HG02763 (cell line): ENCODE measurements at regions not wholly inside any gene's neighbourhood (a gene's known extent, or its start where the extent isn't known, plus 50 kb on each side); places are given as distances from the start of the nearest gene placed in this dataset.
"Not testable (repeated sequence)": the region's sequence is repeated elsewhere in the genome, so short reads cannot be mapped to it uniquely, and the experiment has no call there.

Source experiments
- ATAC-seq: cut with Tn5 transposase; IDR thresholded peaks from one replicate; pipeline ENCODE4 v1.9.1; 2021; ENCODE audit warnings: mild to moderate bottlenecking, moderate library complexity; ENCODE audit not compliant: unreplicated experiment

DNA sequence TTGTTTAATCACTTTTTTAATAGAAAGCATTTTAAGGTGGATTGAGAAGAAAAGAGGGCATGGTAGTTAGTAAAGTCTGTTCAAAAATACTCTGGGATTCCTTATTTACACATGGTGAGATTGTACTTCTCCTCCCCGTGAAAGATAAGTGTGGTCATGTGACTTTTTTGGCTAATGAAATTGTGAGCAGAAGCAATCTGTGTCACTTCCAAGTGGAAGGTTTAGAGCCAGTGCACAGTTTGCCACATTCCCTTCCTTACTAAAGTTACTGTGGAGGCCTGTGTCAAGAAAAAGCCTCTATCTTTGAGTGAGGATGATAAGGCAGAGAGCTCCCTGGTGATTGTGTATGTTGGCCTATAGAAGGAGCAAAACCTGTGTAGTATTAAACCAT lies 471.3 kb downstream of the OMA1 start:
- no peak for ATAC-seq

DNA sequence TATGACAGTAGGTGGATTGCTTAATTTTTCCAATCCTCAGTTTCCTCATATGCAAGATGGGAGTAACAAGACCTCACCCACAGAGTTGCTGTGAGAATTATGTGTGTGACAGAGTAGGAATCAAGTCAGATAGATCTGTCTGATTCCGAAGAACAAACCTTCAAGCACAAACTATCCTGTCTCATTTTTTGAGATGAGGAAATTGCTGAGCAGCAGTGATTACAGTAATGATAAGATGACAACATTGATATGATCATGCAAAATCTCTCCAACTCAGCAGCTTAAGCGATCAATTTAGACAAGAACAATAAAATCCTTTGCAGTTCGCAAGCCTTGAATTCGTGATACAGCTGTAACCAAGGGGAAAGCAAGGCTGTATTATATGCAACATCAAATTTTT lies 474.1 kb downstream of the OMA1 start:
- ATAC-seq: no peak

DNA sequence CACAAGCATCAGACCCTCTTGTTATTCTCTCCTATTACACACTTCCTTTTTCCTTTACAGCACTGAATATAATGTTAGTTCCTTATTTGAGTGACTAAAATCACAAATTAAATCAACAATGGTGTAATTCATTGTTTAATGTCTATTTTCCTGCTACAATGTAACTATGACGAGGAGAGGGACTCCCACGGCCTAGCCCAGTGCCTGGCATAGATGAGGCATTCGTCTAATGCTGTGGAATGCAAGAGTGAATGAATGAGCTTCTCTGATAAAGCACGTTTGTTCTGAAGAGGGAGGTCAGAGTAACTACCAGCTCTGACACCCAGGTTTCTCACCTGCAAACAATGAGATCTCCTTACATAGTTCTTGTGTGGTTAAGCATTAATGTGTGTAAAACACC lies 479.4 kb downstream of the OMA1 start:
- ATAC-seq: no peak

DNA sequence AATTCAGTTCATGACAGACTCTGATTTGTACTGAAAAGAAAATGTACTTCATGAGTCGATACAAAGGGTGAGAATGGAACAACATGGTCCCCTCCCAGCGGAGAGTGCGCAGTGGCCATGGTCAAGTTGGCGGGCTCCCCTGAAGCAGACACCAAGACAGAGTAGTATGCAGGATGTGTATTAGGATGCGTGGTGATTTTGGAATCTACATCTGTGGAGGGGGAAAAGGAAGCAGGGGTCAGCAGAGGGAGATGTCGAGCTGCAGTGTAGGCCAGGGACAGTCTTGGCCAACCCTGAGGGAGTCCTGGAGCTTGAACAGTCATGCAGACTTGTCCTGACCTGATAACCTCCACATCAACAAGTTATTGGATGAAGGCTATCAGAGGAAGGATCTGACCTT lies 481.0 kb downstream of the OMA1 start:
- ATAC-seq: no peak

DNA sequence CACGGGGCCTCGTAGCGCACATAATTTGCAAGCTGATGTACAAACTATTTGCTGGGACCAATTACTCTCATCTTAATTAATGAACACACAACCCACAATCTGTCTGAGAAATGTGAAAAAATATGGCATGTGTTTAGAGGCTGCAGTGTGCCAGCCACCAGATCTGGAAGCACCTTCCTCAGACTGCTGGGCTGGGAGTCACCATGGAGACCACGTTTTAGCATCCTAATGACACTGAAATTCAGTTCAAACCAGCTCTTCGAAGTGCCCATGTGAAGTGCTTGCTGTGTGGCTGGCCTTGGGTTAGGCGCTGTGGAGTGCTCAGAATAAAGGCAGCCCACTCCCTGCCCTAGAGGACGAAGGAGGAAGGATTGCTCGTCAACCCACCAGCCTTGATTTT lies 482.4 kb downstream of the OMA1 start:
- ATAC-seq: no peak

DNA sequence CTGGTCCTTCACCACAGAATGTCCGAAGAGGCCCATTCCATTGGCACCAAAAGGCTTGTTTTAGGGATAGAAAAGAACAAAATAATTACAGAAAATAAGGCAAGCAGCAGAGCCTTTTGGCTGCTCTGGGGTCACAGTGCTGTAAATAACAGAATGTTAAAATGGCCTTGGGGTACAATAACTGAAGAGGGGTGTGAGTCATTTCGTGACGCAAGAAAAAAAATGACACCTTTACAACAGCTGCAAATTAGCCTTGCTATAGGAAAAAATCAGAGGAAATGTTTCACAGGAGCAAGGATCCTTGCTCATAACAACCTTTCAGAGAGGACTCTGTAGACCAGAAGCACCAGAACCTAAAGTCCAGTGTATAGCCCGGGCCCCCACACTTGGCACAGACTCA lies 483.4 kb downstream of the OMA1 start:
- ATAC-seq: no peak

DNA sequence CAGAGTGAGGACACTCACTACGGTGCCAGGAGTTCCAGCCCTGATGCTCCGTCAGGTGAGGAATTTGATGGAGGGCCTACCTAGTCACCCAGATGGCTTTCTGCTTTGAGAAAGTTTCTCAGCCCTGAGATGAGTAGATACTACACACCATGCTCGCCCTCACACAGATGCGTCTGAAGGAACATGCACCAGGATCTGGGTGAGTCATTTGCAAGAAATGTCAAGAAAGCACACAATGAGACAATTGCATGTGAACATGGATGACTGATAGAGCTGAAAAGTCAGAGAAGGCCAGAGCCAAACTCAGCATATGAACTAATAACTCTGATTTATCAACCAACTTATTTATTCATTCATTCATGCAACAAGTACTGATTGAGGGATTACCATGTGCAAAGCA lies 483.9 kb downstream of the OMA1 start:
- no peak for ATAC-seq

DNA sequence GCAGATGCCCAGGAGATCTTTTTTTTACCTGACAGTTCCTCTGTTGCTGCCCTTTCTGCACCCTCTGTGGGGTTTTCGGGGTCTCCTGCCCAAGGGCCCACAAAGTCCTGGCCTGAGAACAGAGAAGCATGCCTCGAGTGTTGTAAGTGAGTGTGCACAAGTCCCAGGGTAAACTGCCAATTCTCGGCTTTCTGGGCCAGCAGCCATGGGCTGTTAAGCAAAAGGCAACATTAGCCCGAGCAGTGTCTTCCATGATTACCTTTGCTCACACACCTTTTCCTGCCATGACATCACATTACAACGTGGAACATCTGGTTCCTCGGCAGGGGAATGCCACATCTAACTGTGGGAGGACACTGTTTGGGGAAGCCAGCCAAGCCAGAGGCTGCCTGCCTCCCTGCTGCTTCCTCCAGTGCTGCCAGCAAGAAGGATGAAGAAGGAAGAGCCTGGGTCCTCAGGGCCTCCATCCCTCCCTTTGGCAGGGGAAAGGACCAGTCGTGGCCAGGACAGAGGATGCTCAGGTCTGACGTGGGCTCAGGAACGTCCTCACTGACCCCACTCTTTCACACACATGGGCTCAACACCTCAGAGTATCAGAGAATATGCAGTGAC lies 485.9 kb downstream of the OMA1 start:
- no peak for ATAC-seq

DNA sequence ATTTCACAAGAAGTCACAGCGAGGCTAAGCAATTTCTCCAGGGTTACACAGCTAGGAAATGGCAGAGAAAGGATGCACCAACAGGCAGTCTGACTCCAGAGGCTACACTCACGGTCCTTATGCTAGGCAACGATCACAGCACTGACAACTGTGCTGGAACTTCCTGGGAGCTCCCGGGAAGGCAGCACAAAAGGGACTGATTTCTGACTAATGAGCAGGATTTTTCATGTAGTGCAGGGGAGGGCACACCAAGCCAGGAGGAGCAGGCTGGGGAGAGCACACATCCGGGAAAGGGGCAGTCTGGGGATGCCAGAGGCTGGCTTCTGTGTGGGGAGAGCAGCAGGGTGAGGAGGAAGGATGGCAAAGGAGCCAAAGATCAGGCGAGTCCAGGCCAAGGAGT lies 486.7 kb downstream of the OMA1 start:
- ATAC-seq: no peak

DNA sequence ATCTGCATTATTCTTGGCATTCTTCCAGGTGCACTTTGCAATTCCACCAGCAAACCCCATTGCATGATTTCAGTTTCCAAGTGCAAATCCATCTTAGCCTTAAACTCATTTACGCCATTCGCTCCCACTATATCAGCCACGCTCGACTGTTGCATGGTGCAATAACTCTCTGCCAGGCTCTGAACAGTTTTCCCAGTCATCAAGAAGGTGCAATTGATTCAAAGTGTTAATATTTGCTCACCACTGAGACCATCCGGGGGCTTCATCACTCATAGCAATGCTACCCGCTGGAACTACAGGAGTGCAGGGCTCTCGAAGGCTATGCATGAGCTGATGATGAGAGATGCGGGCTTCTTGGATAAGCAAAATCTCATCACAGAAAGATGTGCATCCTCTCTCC lies 488.2 kb downstream of the OMA1 start:
- no peak for ATAC-seq

DNA sequence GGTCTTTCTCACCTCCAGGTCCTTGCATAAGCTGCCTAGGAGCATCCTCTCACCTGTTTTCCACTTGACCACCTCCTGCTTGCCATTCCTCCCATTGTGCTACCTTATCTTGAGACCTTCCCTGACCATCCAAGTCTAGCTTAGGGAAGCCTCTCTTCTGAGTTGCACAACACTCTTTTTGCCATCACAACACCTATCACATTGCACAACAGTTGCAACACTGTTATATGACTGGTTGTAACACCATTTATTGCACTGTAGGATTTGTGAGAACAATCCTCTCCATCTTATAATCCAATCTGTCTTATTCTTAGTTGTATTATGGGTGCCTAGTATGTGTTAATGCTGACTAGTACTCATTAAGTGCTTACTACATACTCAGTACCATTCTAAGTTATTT lies 488.7 kb downstream of the OMA1 start:
- ATAC-seq: no peak

DNA sequence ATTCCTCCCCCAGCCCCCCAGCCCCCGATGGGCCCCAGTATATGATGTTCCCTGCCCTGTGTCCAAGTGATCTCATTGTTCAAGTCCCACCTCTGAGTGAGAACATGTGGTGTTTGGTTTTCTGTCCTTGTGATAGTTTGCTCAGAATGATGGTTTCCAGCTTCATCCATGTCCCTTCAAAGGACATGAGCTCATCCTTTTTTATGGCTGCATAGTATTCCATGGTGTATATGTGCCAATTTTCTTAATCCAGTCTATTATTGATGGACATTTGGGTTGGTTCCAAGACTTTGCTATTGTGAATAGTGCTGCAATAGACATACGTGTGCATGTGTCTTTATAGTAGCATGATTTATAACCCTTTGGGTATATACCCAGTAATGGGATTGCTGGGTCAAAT lies 495.3 kb downstream of the OMA1 start:
- not testable (repeated sequence) for ATAC-seq

DNA sequence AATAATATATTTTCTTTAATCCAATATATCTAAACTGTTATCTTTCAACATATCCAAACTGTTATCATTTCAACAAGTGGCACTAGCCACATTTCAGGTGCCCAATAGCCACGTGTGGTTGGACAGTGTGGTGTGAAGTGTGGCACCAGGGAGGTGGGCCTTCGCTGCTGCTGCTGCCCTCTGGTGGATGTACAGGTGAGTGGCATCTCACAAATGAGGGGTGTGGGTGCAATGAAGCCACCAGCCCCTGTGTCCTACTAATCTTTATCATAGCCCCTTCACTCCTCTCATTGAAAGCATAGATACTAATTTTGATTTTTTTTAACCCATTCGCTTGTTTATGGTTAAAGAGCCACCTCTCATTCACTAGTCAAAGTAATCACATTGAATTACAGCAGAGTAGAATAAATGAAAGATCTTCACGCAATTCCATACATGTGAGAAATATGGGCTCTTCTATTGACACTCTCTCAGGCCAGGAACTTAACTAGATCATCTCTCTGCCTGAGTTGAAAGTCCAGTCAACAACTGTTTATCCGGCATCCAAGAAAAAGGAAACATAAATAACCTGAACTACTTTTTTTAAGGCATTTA lies 499.2 kb downstream of the OMA1 start:
- ATAC-seq: peak; percentile 50

DNA sequence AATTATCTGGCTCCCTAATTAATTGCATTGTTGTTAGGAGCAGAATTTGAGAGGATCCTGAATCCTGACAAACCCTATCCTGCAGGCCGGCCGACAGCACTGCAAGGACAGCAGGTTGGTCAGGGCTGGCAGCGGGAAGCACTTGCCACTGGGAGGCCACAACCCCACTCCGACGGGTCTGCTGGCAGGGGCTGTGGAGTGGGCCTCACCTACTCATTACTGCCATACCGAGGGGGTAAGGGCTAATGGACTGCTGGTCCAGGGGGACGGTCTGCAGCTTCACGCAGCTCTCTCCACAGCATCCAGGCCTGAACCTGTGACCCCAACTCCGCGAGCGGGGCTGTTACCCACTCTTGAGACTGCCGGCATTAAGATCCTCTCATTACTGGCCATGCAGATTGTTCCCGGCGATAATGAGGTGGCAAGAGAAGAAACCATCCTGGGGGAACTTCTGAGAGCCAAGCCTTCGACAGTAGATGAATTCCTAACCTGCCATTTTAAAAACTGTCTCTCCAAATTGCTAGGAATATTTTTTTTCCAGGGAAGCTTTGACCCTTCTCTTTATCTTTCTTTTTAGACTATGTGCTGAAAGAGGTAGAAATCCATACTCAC lies 501.3 kb downstream of the OMA1 start:
- ATAC-seq: no peak

DNA sequence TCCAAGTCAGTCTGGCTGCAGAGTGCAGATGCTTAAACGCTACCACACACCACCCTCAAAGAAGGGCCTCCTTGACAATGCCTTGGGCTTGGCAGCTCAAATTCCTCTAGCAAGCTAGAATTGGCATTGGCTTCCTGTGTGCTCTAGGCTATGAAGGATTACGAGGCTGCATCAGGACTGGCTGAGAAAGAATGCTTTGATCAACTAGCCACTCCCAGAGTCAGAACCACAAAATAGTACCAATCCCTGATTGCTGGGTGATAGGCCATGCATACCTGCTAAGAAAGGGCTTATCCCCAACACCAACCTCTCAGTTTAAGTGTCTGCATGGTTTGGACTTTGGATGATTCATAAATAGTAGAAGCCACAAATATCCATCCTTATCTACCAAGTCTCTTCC lies 504.9 kb downstream of the OMA1 start:
- no peak for ATAC-seq

DNA sequence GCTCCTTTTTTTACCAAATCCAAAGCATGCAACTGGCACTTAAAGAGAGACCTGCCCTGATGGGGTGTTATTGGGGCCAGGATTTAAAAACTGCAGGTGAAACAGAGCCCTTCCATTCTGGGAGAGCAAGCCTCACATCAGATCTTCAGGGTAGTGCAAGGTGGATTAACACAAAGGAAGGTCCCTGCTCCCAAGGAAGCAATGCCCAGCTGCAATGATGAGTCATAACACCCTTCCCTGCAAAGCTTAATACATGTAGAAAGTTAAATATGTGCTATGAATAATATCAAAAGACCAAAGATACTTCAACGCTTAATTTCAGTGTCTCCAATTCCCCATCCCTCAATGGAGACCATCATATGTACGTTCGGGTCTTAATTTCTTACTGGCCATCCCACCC lies 508.0 kb downstream of the OMA1 start:
- ATAC-seq: no peak

DNA sequence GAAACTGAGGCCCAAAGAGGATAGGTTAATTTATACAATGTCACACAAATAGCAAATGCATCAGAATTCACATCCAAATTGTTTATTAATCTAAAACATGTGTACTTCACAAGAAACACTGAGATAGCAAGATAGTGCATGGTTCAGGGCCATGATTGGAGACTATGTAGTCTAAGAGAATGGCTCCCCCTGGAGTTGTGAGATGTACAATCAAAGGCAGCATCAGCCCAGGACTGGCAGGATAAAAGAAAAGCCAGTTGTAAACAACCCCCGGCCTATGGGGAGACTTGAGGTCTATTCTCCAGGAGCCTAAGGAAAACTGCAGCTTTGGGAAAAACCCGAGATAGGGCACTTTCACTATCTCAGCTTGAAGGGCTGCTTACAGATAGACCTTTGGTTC lies 511.0 kb downstream of the OMA1 start:
- ATAC-seq: no peak

DNA sequence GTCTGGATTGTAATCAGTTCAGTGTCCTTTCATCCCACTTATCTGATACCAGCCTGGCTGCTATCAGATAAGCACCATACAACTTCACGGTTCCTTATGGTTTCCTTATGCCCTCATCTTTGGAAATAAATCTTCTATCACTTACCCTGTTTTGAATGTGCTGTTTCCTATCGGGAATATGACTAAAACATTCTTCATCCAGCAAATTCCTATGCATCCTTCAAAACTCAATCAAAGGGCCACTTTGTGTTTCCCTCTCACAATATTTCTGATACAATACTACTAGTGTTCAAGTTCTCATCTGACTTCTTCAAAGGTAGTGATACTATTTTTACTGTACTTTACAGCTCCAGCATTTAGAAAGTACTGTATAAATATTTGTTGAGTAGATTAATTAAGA lies 513.2 kb downstream of the OMA1 start:
- no peak for ATAC-seq

DNA sequence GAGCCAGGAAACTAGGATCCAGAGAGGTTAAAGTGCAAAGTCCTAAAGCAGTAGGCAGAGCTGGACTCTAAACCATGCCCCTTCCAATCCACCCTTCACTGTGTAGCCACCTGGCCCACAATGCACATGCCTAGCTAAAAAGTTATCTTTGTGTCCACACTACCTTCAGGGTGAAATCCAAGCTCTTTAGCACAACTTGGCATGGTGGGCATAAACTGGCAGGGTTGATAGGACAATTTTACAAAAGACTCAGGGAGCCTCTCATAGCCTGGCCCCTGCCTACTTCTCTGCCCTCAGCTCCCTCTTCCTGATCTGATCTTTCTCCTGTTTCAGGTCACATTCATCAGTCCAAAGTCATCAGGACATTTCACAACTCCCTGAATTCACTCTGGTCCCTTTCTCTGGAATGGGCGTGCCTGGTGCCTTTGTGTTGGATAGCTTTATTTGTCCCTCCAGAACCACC lies 513.9 kb downstream of the OMA1 start:
- ATAC-seq: no peak

DNA sequence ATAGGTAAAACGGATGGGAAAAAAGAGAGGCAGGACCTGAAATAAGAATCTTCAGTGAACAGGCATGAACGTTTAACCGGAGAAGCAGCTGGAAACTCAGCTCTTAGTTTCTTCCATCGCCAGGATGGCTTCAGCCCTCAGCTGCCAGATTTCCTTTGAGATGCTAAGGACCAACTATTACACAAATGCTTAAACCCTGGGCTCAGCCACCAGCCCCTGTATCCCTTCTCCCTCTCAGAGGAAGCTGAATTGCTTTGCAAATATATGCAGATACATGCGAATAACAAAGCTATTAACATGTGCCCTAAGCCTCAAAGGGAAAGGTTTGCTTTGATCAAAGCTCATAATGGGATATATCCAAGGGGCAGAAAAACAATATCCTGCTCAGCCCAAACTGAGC lies 515.1 kb downstream of the OMA1 start:
- ATAC-seq: no peak

DNA sequence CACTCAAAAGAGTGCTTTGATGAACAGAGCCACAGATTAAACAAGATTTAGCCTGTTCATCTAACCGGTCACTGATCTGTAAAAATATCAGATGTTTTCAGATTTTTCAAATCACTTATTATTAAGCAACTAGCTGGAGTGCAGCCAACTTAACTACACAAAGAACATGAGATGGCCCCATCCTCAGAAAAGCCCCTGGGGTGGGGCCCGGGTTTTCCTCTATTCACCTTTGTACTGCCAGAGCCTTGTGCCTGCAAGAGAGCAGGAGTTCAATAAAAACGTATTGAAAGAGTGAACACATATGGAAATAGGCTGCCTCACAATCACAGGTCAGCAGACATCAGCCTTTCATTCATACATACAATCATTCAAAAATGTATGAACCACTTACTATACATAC lies 516.1 kb downstream of the OMA1 start:
- no peak for ATAC-seq

DNA sequence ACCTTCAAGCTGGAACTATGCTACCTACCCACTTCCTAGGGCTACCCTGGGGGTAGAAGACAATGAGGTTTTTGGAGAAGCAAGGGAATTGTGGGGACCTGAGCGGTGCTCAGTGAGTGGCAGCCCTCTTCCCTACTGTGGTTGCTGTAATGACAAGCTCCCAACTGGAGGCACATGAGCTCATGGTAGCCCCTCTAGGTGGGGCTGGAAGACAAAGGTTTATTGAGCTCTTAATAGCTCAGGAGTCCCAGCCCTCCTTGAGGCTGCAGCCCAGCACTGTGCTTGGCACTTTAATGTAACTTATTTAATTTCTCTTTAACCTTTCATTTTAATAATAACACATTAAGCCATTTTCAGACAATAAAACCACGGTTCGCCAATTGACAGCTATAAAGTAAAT lies 528.9 kb downstream of the OMA1 start:
- no peak for ATAC-seq

DNA sequence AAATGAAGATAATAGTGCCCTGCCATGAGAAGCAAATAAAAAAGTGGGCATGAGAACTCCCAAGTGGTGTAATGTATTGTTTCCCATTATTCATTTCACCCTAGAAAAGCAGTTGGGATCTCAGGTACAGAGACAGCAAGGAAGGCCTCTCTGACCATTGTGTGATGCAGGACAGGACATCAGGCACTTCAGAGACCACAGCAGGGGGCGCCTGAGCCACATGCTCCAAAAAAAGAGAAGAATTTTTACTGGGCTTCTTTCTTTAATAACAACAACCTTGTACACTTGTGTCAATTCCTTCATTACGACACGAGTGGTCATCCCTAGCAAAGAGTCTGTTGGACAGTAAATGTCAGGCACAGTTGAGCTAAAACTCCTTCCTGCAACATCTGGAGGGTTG lies 533.3 kb downstream of the OMA1 start:
- no peak for ATAC-seq
